ENCODE measurements at regions not wholly inside any gene's neighbourhood (a gene's known extent, or its start where the extent isn't known, plus 50 kb on each side); places are given as distances from the start of the nearest gene placed in this dataset.

GRCh38 chr1:112234710-112235109 is 161.3 kb upstream of the CTTNBP2NL start:
- FAIRE-seq, result no peak
- no peak for TF ChIP-seq TAF1 (IDR thresholded peaks at IDR 0.05; ENCODE audit: borderline replicate concordance, low read depth, low read length)
- no peak for TF ChIP-seq POLR2AphosphoS5 (IDR thresholded peaks at IDR 0.05; ENCODE audit: low read depth, low read length)
- TF ChIP-seq POLR2A (IDR thresholded peaks at IDR 0.05; ENCODE audit: low read depth, low read length), result no peak
- no peak for DNase-seq (ENCODE audit: insufficient read length)

- FAIRE-seq, result no peak
- TF ChIP-seq POLR2AphosphoS5 (IDR thresholded peaks at IDR 0.05; ENCODE audit: low read depth, low read length) (no peak), POLR2A (IDR thresholded peaks at IDR 0.05; ENCODE audit: low read depth, low read length) (no peak), TAF1 (IDR thresholded peaks at IDR 0.05; ENCODE audit: borderline replicate concordance, low read depth, low read length) (no peak)
- DNase-seq (ENCODE audit: insufficient read length), result no peak
These were observed 157.9 kb upstream of the CTTNBP2NL start for GRCh38 chr1:112237983-112238545.

- DNase-seq (ENCODE audit: insufficient read length) (no peak), FAIRE-seq (no peak)
- no peak for TF ChIP-seq TAF1 (IDR thresholded peaks at IDR 0.05; ENCODE audit: borderline replicate concordance, low read depth, low read length)
- TF ChIP-seq POLR2AphosphoS5 (IDR thresholded peaks at IDR 0.05; ENCODE audit: low read depth, low read length), result no peak
- no peak for TF ChIP-seq POLR2A (IDR thresholded peaks at IDR 0.05; ENCODE audit: low read depth, low read length)
These were observed 156.2 kb upstream of the CTTNBP2NL start for GRCh38 chr1:112239683-112240330.

GRCh38 chr1:112242470-112242869 is 153.5 kb upstream of the CTTNBP2NL start:
- DNase-seq (ENCODE audit: insufficient read length) (no peak), FAIRE-seq (no peak)
- TF ChIP-seq POLR2AphosphoS5 (IDR thresholded peaks at IDR 0.05; ENCODE audit: low read depth, low read length) (no peak), TAF1 (IDR thresholded peaks at IDR 0.05; ENCODE audit: borderline replicate concordance, low read depth, low read length) (no peak), POLR2A (IDR thresholded peaks at IDR 0.05; ENCODE audit: low read depth, low read length) (no peak)

GRCh38 chr1:112244131-112244530 is 151.9 kb upstream of the CTTNBP2NL start:
- DNase-seq (ENCODE audit: insufficient read length), result no peak
- TF ChIP-seq TAF1 (IDR thresholded peaks at IDR 0.05; ENCODE audit: borderline replicate concordance, low read depth, low read length), result no peak
- no peak for TF ChIP-seq POLR2A (IDR thresholded peaks at IDR 0.05; ENCODE audit: low read depth, low read length)
- no peak for TF ChIP-seq POLR2AphosphoS5 (IDR thresholded peaks at IDR 0.05; ENCODE audit: low read depth, low read length)
- FAIRE-seq, result no peak

GRCh38 chr1:112245114-112245513 is 150.9 kb upstream of the CTTNBP2NL start:
- no peak for FAIRE-seq

GRCh38 chr1:112247036-112247597 is 148.9 kb upstream of the CTTNBP2NL start:
- TF ChIP-seq POLR2A (IDR thresholded peaks at IDR 0.05; ENCODE audit: low read depth, low read length) (no peak), POLR2AphosphoS5 (IDR thresholded peaks at IDR 0.05; ENCODE audit: low read depth, low read length) (no peak), TAF1 (IDR thresholded peaks at IDR 0.05; ENCODE audit: borderline replicate concordance, low read depth, low read length) (no peak)
- FAIRE-seq (no peak), DNase-seq (ENCODE audit: insufficient read length) (no peak)

More at GRCh38 chr1:112245114-112245513, 150.9 kb upstream of the CTTNBP2NL start:
- no peak for TF ChIP-seq TAF1 (IDR thresholded peaks at IDR 0.05; ENCODE audit: borderline replicate concordance, low read depth, low read length)
- TF ChIP-seq POLR2A (IDR thresholded peaks at IDR 0.05; ENCODE audit: low read depth, low read length), result no peak
- DNase-seq (ENCODE audit: insufficient read length), result no peak

GRCh38 chr1:112247961-112248360 is 148.1 kb upstream of the CTTNBP2NL start:
- FAIRE-seq (no peak), DNase-seq (ENCODE audit: insufficient read length) (no peak)
- no peak for TF ChIP-seq TAF1 (IDR thresholded peaks at IDR 0.05; ENCODE audit: borderline replicate concordance, low read depth, low read length)
- TF ChIP-seq POLR2AphosphoS5 (IDR thresholded peaks at IDR 0.05; ENCODE audit: low read depth, low read length), result no peak
- TF ChIP-seq POLR2A (IDR thresholded peaks at IDR 0.05; ENCODE audit: low read depth, low read length), result no peak

GRCh38 chr1:112250892-112251291 is 145.1 kb upstream of the CTTNBP2NL start:
- DNase-seq (ENCODE audit: insufficient read length) (no peak), FAIRE-seq (no peak)
- TF ChIP-seq POLR2AphosphoS5 (IDR thresholded peaks at IDR 0.05; ENCODE audit: low read depth, low read length), result no peak
- TF ChIP-seq TAF1 (IDR thresholded peaks at IDR 0.05; ENCODE audit: borderline replicate concordance, low read depth, low read length), result no peak
- TF ChIP-seq POLR2A (IDR thresholded peaks at IDR 0.05; ENCODE audit: low read depth, low read length), result no peak

- DNase-seq (ENCODE audit: insufficient read length) (no peak), FAIRE-seq (no peak)
- TF ChIP-seq POLR2AphosphoS5 (IDR thresholded peaks at IDR 0.05; ENCODE audit: low read depth, low read length) (no peak), POLR2A (IDR thresholded peaks at IDR 0.05; ENCODE audit: low read depth, low read length) (no peak), TAF1 (IDR thresholded peaks at IDR 0.05; ENCODE audit: borderline replicate concordance, low read depth, low read length) (no peak)
These were observed 144.1 kb upstream of the CTTNBP2NL start for GRCh38 chr1:112251766-112252506.

GRCh38 chr1:112253366-112253765 is 142.6 kb upstream of the CTTNBP2NL start:
- FAIRE-seq (no peak), DNase-seq (ENCODE audit: insufficient read length) (no peak)
- TF ChIP-seq TAF1 (IDR thresholded peaks at IDR 0.05; ENCODE audit: borderline replicate concordance, low read depth, low read length) (no peak), POLR2AphosphoS5 (IDR thresholded peaks at IDR 0.05; ENCODE audit: low read depth, low read length) (no peak), POLR2A (IDR thresholded peaks at IDR 0.05; ENCODE audit: low read depth, low read length) (no peak)
